Prostate gland (tissue), 2 donors: ENCODE measurements at regions not wholly inside any gene's neighbourhood (a gene's known extent, or its start where the extent isn't known, plus 50 kb on each side); places are given as distances from the start of the nearest gene placed in this dataset.

Experiments used
- DNase-seq: peaks from one replicate; pipeline ENCODE4 v3.0.0-alpha.2; 2019; ENCODE audit warnings: low spot score
- H3K27ac ChIP-seq, 2 donors: fragments of 200-600 bp; sonication (generic); 2 replicates each; pipeline ENCODE4 v1.5.1; 2017 to 2019
- H3K27me3 ChIP-seq: fragments of 200-600 bp; sonication (generic); replicated peaks from 2 replicates; pipeline ENCODE4 v1.5.1; 2019; ENCODE audit not compliant: insufficient read depth
- H3K36me3 ChIP-seq, 2 donors: fragments of 200-600 bp; sonication (generic); 1 replicate in 1 of 2; 2 replicates in 1 of 2; pipeline versions ENCODE4 v1.5.1 to v1.8.1; 2017 to 2019
- H3K4me1 ChIP-seq: fragments of 200-600 bp; sonication (generic); replicated peaks from 2 replicates; pipeline ENCODE4 v1.5.1; 2019
- H3K4me3 ChIP-seq, 2 donors: fragments of 200-600 bp; sonication (generic); 2 replicates each; pipeline ENCODE4 v1.5.1; 2017 to 2019
- H3K9me3 ChIP-seq: fragments of 200-600 bp; sonication (generic); 2 replicates; pipeline ENCODE4 v1.5.1; 2017
- POLR2A ChIP-seq: fragments of 450-650 bp; IDR thresholded peaks from one replicate; pipeline ENCODE4 v1.6.1; 2016; ENCODE audit warnings: antibody characterized with exemption, mild to moderate bottlenecking
- POLR2AphosphoS5 ChIP-seq: sonication (generic); formaldehyde crosslinking; IDR thresholded peaks from one replicate; pipeline ENCODE4 v1.6.1; 2017; ENCODE audit warnings: antibody characterized with exemption
- WGBS: methylation state at CpG from one replicate; pipeline ENCODE4 v1.1.5; 2018; 5-methylcytosine and 5-hydroxymethylcytosine counted together
- intact Hi-C: fragments of 100-400 bp; cut with DNase I; formaldehyde crosslinking; loops from one replicate; pipeline ENCODE4 v1.14.2; 2022
- TF ChIP-seq, protein P1 (sequence below), 4 experiments: fragments of 200-600 bp in 2 of 4; fragments of 450-650 bp in 2 of 4; sonication (generic) in 2 of 4; IDR thresholded peaks; 1 replicate in 3 of 4; 2 replicates in 1 of 4; pipeline ENCODE4 v1.5.1; 2016 to 2019; ENCODE audit warnings: antibody characterized with exemption in 4 of 4, mild to moderate bottlenecking in 2 of 4, moderate library complexity in 2 of 4

DNA sequence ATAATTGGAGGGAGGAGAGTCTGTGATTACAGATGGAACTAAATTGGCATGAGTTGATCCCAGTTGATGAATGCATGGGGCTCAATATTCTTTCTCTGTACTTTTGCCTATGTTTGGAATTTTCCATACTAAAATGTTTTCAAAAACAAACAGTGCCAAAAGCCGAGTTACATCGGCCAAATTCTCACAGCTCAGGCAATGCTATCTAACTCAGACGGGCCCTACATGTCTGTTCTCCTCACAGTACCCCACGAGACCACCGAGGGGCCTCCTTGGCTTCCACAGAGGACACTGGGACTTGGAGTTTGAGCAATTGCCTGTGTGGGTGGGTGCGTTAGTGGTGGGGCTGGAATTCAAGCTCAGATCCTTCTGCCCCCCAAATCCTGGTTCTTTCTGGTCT is 413.2 kb downstream of the CDH26 start:
- TF ChIP-seq POLR2AphosphoS5 (no peak), POLR2A (no peak)
- TF ChIP-seq, protein P1, sequence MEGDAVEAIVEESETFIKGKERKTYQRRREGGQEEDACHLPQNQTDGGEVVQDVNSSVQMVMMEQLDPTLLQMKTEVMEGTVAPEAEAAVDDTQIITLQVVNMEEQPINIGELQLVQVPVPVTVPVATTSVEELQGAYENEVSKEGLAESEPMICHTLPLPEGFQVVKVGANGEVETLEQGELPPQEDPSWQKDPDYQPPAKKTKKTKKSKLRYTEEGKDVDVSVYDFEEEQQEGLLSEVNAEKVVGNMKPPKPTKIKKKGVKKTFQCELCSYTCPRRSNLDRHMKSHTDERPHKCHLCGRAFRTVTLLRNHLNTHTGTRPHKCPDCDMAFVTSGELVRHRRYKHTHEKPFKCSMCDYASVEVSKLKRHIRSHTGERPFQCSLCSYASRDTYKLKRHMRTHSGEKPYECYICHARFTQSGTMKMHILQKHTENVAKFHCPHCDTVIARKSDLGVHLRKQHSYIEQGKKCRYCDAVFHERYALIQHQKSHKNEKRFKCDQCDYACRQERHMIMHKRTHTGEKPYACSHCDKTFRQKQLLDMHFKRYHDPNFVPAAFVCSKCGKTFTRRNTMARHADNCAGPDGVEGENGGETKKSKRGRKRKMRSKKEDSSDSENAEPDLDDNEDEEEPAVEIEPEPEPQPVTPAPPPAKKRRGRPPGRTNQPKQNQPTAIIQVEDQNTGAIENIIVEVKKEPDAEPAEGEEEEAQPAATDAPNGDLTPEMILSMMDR (IDR thresholded peaks at IDR 0.05), result no peak

DNA sequence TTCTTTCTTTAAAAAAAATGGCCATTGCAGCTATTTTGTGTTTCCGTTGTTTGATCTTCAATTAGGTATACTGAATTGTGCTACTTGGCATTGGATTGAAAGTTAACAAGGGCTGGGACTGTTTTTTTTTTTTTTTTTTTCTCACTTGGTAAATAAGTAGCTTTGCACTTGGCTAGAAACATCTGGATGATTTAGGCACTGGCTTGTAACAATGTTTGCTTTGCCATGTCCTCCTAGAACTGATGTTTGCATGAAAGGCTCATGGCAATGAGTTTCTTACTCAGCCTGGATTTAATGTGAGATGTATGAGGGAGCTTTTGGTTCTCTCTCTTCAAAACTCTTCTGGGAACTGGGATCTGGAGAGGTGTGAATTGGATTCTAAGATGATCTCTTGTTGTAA is 414.1 kb downstream of the CDH26 start:
- no peaks in the 10 kb centered on the region for H3K9me3 ChIP-seq
- H3K4me3 ChIP-seq, result no peak overlapping the region
- intact Hi-C loops, result no loop called here
- H3K36me3 ChIP-seq, result no peaks in the 10 kb centered on the region
- TF ChIP-seq POLR2A (no peak), POLR2AphosphoS5 (no peak)
- TF ChIP-seq, protein P1 (IDR thresholded peaks at IDR 0.05), result no peak
- H3K27ac ChIP-seq, result no peak overlapping the region
- DNase-seq, result no peak
- no peaks in the 10 kb centered on the region for H3K27me3 ChIP-seq
- H3K4me1 ChIP-seq, result no peaks in the 10 kb centered on the region
- WGBS, result 35% methylated on average over 1 of the region's 1 CpG

More for the DNA sequence above, 413.2 kb downstream of the CDH26 start:
- Histone ChIP-seq H3K4me1 (no peaks in the 10 kb centered on the region), H3K36me3 (no peaks in the 10 kb centered on the region), H3K9me3 (no peaks in the 10 kb centered on the region), H3K27ac (no peak overlapping the region), H3K4me3 (no peak overlapping the region), H3K27me3 (no peaks in the 10 kb centered on the region)
- no peak for DNase-seq
- WGBS, result 69% methylated on average over 6 of the region's 6 CpGs
- intact Hi-C loops, result no loop called here

DNA sequence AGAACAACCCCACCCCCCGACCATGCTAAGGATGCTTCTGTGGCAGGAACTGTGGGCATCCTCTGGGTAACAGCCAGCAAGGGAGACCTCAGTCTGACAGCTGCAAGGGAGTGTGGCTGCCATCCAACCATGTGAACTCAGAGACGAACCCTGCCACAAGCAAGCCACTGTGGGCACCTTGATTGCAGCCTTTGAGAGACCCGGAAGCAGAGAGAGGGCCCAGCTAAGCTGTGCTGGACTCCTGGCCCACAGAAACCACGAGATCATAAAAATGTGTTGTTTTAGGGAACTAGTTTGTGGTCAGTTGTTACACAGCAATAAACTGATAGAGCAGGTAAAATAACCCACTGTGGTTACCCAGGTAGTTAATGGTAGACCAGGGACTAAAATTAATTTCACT is 414.6 kb downstream of the CDH26 start:
- DNase-seq, result no peak
- Histone ChIP-seq H3K27ac (no peak overlapping the region), H3K36me3 (no peaks in the 10 kb centered on the region), H3K27me3 (no peaks in the 10 kb centered on the region), H3K9me3 (no peaks in the 10 kb centered on the region), H3K4me1 (no peaks in the 10 kb centered on the region), H3K4me3 (no peak overlapping the region)
- 66% methylated on average over 4 of the region's 4 CpGs for WGBS
- intact Hi-C loops, result no loop called here
- no peak for TF ChIP-seq POLR2A
- TF ChIP-seq POLR2AphosphoS5, result no peak

DNA sequence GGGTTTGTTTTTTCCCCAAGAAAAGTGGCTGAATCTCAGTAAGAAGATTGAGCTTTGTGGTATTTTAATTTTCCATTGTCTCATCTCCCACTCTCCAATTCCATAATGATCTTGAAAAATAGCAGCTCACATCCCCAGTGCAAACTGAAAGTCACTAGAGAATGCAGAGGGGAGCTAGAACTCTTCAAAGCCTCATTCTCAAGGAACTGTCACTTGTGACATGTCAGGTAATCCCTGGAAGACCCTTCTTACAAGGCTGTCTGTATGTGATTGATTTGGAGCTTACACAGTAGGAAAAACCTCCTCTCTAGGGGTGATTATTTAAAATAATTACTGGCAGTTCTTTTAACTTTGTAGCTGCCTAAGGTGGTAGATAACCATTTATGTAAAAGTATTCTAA is 420.4 kb downstream of the CDH26 start:
- intact Hi-C loops, result no loop called here
- Histone ChIP-seq H3K36me3 (no peaks in the 10 kb centered on the region), H3K27me3 (no peaks in the 10 kb centered on the region), H3K4me3 (no peak overlapping the region), H3K4me1 (no peaks in the 10 kb centered on the region), H3K9me3 (no peaks in the 10 kb centered on the region), H3K27ac (no peak overlapping the region)
- no peak for DNase-seq
- TF ChIP-seq, protein P1 (IDR thresholded peaks at IDR 0.05), result no peak

DNA sequence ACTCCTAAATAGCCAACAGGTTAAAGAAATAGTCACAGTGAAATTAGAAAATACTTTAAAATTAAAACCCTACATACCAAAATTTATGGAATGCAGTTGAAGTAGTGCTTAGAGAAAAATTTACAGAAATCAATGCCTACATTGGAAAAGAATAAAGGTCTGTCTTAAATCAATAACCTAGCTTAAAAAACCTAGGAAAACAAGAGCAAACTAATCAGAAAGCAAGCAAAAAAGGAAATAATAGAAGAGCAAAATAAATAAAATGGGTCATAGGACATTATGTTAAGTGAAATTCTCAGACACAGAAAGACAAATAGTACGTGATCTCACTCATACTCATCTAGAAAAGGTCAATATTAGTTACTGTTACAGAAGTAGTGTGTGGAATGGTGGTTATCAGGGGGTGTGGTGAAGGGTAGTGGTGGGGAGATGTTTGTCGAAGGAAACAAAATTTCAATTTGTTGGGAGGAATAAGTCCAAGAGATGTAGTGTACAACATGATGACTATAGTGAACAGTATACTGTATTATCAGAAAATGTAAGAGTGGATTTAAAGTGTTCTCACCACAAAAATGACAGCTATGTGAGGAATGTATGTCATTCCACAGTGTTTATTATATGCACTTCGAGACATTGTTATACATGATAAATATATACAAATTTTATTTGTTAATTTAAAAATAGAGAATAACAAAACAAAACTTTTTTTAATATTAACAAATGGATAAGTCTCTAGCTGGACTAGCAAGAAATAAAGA is 423.6 kb downstream of the CDH26 start:
- no peaks in the 10 kb centered on the region for H3K36me3 ChIP-seq
- H3K27ac ChIP-seq, result no peak overlapping the region
- 74% methylated on average over 3 of the region's 3 CpGs for WGBS
- no peak for DNase-seq
- no peak overlapping the region for H3K4me3 ChIP-seq
- H3K4me1 ChIP-seq, result no peaks in the 10 kb centered on the region
- no peak for TF ChIP-seq POLR2AphosphoS5
- TF ChIP-seq, protein P1 (IDR thresholded peaks at IDR 0.05), result no peak
- TF ChIP-seq POLR2A, result no peak
- intact Hi-C loops, result no loop called here
- no peaks in the 10 kb centered on the region for H3K27me3 ChIP-seq
- no peaks in the 10 kb centered on the region for H3K9me3 ChIP-seq
